A673 (cell line): ENCODE measurements at regions not wholly inside any gene's neighbourhood (a gene's known extent, or its start where the extent isn't known, plus 50 kb on each side); places are given as distances from the start of the nearest gene placed in this dataset.

Experiments
- CTCF ChIP-seq: fragments of 300-800, 200-600 bp; sonication (generic); conservative IDR thresholded peaks from 2 replicates; pipeline ENCODE4 v1.5.1; 2017; ENCODE audit warnings: low read depth, mild to moderate bottlenecking, antibody characterized with exemption, low read length, moderate library complexity, mixed read lengths
- EZH2 ChIP-seq: fragments of 200-600 bp; sonication (generic); IDR thresholded peaks from 2 replicates; pipeline ENCODE4 v1.6.1; 2017; ENCODE audit warnings: borderline replicate concordance, low read depth, mild to moderate bottlenecking, mixed read lengths, antibody characterized with exemption, low read length; ENCODE audit not compliant: poor library complexity, severe bottlenecking

- no peak for TF ChIP-seq EZH2
- no peak for TF ChIP-seq CTCF
Observed at GRCh38 chr16:55003916-55004315, 73.3 kb downstream of the IRX5 start.
